ENCODE measurements at regions not wholly inside any gene's neighbourhood (a gene's known extent, or its start where the extent isn't known, plus 50 kb on each side); places are given as distances from the start of the nearest gene placed in this dataset.

DNA sequence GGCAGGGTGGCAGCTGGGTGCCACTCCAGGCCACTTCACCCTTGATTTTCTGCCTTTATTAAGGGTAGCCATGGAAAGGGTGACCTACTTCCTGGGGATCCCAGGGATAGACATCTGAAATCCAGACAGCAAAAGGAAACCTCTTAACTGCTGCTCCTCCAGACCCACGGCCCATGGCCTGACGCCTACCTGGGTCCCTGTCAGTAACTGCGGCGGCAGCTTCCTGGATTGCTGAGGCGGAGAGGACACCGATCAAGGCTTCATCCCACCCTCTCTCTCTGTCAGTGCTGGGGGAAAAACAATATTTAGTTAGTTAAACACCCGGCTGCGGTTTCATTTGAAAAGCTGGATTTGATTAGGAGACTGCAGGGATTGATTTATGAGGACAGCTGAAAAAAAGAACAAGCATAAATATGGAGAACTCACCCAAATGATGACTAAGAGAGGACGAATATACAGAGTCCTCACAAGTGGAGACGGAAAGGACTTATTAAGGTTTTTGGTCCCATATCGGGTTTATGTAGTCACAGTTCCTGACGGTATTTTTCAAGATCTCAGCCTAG is 158.7 kb upstream of the KLF4 start:
- no peak for DNase-seq

DNA sequence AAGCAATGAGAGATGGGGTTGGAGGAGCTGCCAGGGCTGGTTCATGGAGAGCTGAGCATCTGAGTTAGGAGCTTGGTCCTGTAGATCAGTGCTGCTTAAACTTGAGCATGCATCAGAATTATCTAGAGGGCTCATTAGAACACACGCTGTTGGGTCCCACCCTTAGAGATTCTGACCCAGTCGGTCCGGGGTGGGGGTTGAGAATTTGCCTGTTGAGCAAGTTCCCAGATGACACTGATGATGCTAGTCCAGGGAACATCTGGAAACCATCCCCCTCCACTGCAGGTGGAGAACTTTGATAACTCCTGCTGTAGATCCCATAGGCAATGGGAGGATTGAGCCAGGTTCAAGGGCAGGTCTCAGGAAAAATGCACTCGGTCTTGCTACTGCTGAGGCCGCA is 158.0 kb upstream of the KLF4 start:
- no peak for DNase-seq

DNA sequence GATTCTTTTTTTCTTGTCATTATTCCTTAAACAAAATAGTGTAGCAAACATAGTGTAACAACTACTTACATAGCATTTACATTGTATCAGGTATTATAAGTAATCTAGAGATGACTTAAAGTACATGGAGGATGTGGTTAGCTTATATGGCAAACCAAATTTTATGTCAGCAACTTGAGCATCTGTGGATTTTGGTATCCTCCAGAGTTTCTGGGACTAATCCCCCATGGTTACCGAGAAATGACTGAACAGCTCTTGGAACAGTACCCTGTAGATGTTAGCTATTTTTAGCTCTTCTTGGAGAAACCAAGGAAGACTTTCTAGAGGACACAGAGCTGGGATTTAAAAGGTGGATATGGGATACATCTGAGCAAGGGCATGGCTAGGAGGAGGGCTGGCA is 157.6 kb upstream of the KLF4 start:
- no peak for DNase-seq

DNA sequence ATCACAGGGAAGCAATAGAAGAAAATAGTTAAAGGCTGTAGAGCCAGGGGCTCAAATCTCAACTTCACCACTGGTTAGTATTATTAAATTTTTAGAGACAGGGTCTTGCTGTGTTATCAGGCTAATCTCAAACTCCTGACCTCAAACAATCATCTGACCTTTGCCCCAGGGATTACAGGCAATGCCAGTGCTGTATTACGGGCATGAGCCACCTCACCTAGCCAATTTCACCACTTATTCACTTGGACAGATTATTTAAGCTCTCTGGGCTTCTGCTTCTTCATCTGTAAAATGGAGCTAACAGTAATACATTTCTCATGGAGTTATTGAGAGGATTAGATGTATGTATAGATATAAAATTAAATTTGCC is 155.9 kb upstream of the KLF4 start:
- no peak for DNase-seq

DNA sequence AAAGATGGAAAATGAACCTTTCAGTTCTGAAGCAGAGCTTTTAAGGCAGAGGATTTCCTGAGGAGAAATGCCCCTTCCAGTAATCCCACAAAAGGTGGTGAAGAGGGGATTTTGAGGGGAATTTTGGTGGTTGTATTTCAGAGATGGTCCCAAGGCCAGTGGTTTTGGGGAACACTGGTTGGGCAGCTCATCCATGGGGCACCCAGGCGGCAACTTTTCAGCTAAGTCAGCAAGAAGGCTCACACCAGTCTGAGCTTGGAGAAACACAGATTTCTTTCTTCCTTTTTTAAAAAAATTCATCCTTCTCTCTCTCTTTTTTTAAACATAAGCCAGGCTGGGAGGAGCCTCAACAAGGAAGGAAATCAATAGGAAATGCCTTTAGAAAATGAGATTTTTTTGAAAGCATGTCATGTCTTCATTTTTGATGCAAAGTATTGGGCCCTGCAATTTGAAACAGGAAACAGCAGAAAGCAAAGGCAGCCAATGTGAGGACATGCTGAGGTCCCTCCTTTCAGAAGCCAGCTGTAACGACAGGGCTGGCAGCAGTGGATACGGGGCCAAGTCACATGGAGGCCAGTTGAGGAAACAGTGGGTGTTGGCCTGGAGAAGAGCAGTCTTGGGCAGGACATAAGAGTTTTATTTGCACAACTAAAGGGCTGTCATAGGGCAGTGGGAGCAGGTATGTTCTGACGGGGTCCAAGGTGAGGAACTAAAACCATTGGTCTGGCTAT is 155.3 kb upstream of the KLF4 start:
- no peak for DNase-seq

DNA sequence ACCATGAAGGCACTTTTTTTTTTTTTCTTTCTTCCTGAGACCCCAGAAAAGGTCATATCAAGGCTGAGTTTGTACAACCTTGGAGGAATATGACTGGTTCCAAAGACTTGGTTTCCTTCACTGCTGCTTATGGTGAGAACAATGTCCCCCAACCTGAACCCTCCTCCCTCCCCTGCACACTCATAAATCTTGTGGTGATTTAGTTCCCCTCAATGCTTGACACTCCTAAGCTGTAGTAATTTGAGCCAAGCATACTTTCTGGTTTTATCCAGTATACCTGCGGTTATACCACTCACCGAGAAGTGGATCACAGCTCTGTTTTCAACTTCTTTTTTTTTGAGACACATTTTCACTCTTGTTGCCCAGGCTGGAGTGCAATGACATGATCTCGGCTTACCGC is 149.9 kb upstream of the KLF4 start:
- DNase-seq, result no peak

DNA sequence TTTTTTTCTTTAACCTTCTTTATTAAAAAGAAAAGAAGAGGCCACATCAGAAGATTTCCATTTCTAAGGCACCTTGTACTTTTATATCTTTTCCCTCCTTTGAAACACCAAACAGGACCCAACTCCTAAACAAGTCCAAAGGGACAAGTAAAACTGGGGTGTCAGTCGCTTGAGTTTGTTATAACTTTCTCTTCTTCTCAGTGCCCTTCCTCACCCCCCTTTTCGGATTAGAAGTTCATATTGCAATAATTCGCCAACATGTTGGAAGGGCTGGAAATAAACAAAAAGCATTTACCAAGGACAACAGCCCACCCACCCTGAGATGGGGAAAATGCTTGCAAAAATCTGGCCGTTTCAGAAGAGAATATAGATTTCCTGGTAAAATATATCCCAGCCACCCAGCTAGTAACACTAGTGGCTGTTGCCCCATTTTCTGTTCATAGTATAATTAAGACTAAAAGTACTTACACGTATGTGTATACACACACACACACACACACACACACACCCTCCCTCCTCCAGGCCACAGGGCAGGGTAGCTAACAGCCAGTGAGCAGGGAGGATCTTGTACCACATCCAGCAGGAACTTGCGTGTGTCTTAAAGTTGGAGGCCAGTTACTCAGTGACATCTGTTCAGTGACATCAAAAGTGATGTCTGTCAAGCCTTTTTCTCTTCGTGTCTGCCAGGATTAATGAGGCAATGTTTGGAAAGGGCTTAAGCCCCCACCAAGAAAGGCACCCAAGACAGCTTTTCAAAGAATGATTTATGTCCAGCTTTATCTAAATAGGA is 149.1 kb upstream of the KLF4 start:
- DNase-seq, result peak; percentile 54

DNA sequence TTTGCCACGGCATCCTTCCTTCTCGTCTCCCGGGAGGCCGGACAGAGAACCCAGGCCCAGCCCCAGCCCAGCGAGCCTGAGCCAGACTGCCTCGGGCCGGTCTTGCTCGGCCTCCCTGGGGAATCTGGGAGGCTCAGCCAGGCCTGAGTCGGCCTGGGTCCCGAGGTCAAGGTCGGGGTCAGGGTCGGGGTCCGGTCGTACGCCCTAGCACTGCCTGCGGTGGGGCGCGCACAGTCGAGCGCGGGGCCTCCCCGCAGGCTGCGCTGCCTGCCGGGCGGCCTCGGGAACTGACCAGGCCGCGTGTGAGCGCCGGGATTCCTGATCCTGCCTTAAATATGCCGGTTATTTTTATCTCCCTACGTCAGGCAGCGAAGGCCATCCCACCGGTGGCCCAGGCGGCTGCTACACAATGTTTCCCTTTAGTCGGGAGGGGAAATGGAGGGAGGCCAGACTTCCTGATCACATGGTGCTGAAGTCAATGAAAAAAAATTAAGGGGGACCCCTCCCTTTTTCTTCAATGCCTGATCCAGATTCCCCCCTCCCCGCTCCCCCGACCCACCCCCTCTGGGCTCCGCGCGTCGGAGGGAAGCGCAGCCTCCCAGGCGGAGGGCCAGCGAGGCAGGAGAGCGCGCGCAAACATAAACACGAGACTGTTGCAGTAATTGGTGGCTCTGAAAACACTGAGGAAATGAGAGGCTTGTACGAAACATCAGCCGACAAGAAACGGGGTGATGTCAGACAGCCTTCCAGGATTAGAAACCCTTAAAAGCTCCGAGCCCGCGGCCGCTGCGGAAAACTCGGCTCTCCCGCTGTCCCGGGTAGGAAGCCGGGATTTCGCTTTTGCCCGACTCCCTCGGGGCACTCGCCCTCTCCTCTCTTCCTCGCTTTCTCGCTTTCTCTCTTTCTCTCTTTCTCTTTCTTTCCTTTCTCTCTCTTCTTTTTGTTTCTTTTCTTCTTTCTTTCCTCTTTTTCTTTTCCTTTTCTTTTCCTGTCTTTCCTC is 148.2 kb upstream of the KLF4 start:
- DNase-seq, result peak; percentile 92

DNA sequence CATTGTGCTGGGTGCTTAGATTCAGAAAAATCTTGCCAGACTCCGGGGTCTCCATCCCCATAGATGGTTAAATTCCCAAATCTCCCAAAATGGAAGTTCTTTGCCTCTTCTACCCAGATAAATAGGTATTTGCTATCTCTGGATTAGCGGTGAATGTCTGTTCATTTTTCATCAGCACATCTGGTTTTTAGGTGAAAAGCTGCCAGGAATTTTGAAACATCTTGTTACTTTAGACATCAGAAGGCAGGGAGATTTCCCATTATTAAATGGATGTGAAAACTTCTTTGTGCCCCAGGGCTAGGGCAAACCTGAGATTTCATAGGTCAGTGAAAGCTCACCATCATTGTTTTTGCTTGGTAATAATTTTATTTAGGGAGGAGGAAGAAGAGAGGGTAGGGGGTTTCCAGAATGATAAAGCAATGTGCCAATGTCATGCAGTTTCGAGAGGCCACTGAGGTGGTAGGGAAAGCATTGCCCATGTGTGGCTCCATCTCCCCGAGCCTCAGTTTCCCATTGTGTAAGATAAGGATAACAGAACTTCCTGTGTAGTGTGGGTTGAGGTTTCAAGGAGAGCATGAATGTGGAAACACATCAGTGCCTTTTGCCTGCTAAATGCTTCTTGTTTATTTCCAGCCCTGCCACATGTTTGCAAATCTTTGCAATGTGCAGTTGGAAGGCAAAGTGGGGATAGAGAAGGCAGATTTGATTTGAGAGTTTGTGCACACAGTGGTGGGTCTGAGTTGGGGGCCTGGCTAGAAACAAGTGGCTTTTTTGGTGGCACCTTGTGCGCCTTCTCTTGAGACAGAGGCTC is 147.2 kb upstream of the KLF4 start:
- DNase-seq, result no peak

DNA sequence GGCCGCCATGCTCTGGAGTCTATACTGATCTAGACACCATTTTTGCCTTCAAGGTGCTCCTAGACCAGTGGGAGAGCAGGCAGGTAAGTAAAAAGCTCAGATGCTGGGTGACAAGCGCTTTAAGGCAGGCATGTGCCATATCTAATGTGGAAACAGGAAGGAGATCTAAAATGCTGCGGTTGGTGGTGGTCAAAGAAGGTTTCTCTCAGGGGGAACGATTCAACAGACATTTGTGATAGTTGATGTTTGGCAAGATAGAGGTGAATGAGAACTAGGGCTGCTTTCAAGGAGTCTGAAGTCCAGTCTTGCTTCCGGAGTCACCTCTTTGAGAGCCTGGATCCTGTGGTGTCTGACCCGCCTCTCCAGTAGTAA is 146.2 kb upstream of the KLF4 start:
- no peak for DNase-seq

DNA sequence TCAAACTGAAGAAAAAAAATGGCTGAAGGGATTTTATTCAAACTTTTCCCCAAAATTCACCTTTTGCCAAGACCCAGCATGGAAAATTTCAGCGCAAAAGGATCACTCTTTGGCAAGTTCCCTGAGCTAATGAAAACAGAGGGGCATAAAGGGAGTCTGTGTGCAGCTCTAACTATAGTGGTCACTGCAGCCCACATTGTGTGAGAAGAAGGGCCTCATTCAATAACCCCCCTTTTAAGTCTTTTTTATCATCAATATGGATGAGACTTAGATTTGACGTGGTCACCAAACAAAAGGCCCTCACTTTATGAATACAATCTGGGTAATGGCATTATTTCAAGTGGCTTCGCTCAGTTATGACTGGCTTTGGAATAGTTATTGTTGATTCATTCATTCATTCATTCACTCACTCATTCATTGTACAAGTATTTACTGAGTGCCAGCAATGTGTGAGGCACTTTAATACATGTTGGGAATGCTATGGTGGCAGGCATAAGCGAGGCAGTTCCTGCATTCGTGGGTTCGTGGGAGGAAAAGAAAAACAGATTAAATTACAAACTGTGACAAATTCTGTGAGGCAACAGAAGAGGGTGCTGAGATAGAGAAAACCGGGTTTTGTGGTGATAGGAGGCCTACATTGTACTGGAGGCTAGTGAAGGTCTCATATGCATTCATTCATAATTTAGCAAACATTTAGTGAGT is 145.7 kb upstream of the KLF4 start:
- DNase-seq, result peak; percentile 28

DNA sequence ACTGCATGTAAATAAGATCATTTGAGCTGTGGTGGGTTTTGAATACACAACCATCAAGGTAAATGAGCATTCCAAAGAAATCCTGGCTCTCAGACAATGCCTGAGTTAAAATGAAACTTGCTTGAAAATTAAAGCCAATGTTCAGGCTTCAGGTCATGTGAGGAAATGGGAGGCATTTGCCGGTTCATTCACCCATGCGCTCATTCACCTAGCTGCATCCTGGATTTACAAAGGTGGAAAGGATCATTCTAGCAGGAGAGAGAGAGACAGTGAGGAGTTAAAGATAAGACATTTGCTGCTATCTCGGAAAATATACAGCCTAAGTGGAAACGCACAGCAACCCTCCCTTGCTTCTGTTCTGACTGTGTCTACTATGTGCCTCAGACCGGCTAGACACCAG is 143.8 kb upstream of the KLF4 start:
- no peak for DNase-seq

DNA sequence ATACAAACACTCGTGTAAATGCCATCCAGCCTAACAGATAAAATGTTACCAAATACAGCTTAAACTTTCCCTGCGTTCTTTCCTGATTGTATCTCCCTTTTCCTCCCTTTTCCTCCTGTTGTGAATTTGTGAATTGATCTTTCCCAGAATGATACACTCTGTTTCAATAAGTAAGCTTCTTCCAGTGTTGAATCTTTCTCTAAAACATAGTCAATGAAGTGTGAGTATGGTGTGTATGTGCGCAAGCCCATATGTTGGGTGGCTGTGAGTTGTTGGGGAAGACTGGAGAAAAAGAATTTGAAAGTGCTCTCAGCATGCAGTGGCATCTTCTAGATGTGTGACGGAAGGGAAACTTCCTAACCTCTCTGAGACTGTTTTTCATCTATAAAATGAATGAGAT is 143.1 kb upstream of the KLF4 start:
- DNase-seq, result no peak

DNA sequence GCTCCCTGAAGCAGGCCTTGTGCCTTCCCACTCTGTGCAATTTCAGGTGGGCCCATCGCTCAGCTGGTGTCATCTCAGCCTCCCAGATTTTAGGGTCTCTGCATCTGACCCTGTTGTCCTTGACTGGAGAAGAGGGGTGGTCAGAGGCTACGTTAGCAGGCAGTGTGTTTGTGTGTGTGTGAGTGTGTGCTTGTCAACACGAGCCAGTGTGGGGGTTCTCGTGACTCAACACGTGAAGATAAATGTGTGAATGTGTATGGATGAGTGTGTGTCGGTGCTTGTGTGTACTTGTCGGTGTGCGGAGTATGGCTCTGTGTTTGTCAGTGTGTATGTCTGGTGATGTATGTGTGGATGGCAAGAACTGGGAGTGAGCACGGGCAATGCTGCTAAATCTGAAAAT is 142.6 kb upstream of the KLF4 start:
- DNase-seq, result no peak

DNA sequence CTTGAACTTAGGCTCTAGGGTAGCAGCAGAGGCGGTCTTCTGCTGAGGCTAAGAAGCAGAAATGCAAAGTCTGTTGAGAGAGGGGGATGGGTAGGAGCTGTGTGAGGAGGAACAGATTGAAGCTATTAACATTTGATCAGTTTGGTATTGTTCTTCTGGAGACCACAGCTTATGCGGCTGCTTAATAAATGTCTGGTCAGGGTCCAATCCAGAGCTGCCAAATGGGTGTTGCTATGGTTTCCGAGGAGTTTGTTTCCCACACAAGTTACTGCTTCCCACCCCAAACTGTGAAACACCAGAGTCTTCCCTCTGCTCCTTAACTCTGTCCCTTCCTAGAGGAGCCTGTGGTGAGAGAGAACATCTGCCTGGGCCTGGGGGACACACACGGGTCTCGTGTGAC is 142.2 kb upstream of the KLF4 start:
- no peak for DNase-seq

DNA sequence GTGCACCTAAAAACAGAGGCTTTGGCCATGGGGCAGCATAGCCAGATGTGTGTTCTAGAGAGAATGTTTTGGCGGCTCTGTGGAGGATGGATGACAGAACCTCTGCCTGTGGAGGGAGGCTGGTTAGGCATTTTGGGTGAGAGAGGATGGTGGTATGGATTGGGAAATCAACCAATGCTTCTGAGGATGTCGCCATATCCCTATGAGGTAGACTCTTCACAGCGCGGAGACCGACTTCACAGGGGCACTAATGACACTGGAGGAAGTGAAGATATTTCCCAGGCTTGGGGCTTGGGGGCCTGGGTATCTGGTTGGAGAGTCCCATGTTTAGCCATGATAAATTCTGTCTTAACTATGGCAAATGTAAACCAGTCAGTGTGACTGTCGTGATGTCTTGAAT is 140.6 kb upstream of the KLF4 start:
- DNase-seq, result no peak

DNA sequence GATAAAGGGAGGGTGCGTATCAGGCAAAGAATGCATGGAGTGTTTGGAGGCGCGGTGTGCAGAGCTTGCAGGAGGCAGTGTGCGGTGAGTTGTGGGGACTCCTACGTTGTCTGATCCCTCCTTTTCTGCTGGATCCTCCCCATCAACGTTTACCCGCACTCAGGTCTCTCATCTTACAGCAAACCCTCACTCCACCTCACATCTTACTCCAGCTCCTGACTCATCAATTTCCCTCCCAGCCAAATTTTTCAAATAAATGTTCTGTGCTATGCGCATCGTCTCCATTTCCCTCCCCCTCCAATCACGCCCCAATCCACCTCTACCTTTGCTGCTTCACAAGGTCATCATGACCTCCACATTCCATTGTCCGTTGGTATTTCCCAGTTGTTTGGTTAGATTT is 138.9 kb upstream of the KLF4 start:
- no peak for DNase-seq

DNA sequence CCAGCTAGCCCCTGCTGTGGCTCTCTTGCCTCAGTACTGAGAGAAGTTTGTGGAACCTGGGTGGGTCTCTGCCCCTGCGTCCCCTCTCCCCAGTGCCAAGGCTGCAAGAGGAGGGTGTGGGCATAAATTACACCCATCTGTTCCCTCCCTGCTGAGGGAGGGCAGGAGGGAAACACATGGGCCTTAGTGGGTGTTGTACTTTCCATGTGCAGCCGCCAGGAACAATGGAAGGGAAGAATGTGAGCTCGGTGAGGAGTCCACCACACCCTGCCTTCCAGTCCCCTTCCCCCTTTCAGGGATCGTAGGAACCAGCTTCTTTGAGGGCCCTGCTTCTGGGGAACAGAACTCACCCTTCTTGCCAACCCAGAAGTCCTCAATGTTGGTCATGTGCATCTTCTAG is 138.2 kb upstream of the KLF4 start:
- no peak for DNase-seq

DNA sequence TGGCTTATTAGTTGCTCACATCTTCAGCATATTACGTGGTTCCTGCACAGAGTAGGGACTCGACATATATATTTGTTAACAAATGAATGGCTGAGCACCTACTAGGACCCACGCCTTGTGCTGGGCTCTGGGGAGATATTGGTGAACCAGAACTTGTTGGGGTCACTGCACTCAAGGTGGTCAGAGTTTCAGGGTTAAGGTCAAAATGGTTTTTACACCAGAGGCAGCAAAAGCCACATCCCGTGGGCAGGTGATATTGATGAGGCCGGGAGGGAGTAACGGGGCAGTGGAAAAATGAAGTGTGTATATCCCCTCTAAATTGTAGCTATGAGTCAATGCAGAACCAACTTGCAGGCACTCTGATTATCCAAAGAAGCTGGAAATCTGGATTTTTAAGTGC is 136.5 kb upstream of the KLF4 start:
- no peak for DNase-seq

DNA sequence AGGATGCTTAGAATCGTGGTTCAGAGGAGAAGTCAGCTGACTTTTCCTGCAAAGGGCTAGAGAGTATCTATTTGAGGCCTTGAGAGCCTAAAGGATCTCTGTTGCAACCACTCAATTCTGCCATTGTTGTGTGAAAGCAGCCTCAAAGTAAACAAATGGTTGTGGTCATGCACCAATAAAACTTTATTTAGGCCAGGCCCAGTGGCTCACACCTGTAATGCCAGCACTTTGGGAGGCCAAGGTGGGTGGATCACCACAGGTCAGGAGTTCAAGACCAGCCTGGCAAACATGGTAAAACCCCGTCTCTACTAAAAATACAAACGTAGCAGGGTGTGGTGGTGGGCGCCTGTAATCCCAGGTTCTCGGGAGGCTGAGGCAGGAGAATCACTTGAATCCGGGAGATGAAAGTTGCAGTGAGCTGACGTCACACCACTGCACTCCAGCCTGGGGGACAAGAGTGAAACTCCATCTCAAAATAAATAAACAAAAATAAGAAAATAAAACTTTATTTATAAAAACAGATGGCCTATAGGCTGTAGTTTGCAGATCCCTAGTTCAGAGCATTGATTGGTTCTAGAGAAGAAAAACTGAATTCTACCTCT is 135.9 kb upstream of the KLF4 start:
- no peak for DNase-seq

DNA sequence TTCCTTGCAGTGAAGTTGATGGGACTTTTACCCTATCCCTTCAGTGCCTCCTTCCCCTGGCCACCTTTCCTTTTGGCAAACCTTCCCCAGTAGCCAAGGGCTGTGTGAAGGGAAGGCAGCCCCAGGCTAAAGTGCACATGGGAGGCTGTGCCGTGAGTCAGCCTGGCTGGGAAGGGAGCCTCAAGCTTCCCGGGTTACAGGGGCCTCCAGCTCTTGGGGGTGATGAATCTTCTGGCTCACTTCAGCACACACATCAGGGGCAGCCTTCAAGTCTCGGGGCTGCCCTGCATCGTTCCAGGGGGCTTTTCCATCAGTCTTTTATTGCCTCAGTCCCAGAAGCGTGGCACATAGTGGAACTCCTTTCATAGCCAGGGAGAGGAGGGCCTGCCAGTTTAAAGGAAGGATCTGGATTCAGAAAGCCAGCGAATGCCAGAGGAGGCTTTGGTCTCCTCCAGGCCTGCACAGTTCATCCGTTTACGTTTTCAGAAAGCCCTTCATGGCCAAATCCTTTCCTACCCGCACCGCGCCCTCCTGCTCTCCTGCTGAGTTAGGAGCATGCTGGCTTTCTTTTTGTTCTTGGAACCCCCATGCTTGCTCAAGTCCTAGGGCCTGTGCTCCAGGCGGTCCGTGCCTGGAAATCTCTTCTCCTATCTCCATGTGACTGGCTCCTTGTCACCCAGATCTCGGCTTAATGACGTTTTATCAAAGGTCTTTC is 134.8 kb upstream of the KLF4 start:
- DNase-seq, result peak; percentile 76

Data from EL (cell line).